ENCODE measurements at regions not wholly inside any gene's neighbourhood (a gene's known extent, or its start where the extent isn't known, plus 50 kb on each side); places are given as distances from the start of the nearest gene placed in this dataset.

GRCh38 chr13:38202740-38203139, 146.9 kb upstream of the UFM1 start:
- no peak overlapping the region for H3K4me3 ChIP-seq (ENCODE audit: low read depth, low read length)
- no peak for DNase-seq (ENCODE audit: low read depth)
- TF ChIP-seq CTCF (IDR thresholded peaks at IDR 0.05; ENCODE audit: insufficient read depth, low read depth, low read length, missing control alignments), result no peak

- no peak for TF ChIP-seq CTCF (IDR thresholded peaks at IDR 0.05; ENCODE audit: insufficient read depth, low read depth, low read length, missing control alignments)
- H3K4me3 ChIP-seq (ENCODE audit: low read depth, low read length), result no peak overlapping the region
- DNase-seq (ENCODE audit: low read depth), result no peak
Observed at GRCh38 chr13:38191016-38191415, 158.6 kb upstream of the UFM1 start.

- TF ChIP-seq CTCF (IDR thresholded peaks at IDR 0.05; ENCODE audit: insufficient read depth, low read depth, low read length, missing control alignments), result no peak
- H3K4me3 ChIP-seq (ENCODE audit: low read depth, low read length), result peak overlapping the region; percentile 15; the same call in 1 of the 2 replicates
- no peak for DNase-seq (ENCODE audit: low read depth)
Observed at GRCh38 chr13:38180670-38181069, 169.0 kb upstream of the UFM1 start.

GRCh38 chr13:38180126-38180525, 169.5 kb upstream of the UFM1 start:
- no peak for TF ChIP-seq CTCF (IDR thresholded peaks at IDR 0.05; ENCODE audit: insufficient read depth, low read depth, low read length, missing control alignments)
- no peak overlapping the region for H3K4me3 ChIP-seq (ENCODE audit: low read depth, low read length)
- no peak for DNase-seq (ENCODE audit: low read depth)

- H3K4me3 ChIP-seq (ENCODE audit: low read depth, low read length), result no peak overlapping the region
- no peak for DNase-seq (ENCODE audit: low read depth)
- no peak for TF ChIP-seq CTCF (IDR thresholded peaks at IDR 0.05; ENCODE audit: insufficient read depth, low read depth, low read length, missing control alignments)
Observed at GRCh38 chr13:38176664-38177063, 173.0 kb upstream of the UFM1 start.

GRCh38 chr13:38173403-38173802, 176.2 kb upstream of the UFM1 start:
- no peak for TF ChIP-seq CTCF (IDR thresholded peaks at IDR 0.05; ENCODE audit: insufficient read depth, low read depth, low read length, missing control alignments)
- H3K4me3 ChIP-seq (ENCODE audit: low read depth, low read length), result no peak overlapping the region
- DNase-seq (ENCODE audit: low read depth), result no peak

- DNase-seq (ENCODE audit: low read depth), result peak; percentile 3
- TF ChIP-seq CTCF (IDR thresholded peaks at IDR 0.05; ENCODE audit: insufficient read depth, low read depth, low read length, missing control alignments), result no peak
- H3K4me3 ChIP-seq (ENCODE audit: low read depth, low read length), result no peak overlapping the region
Observed at GRCh38 chr13:38167164-38167822, 182.4 kb upstream of the UFM1 start.

Measured in GM12865 (cell line).